CD4-positive, alpha-beta T cell treated with Interleukin-21 for 1 hour (primary cell): ENCODE measurements at regions not wholly inside any gene's neighbourhood (a gene's known extent, or its start where the extent isn't known, plus 50 kb on each side); places are given as distances from the start of the nearest gene placed in this dataset.
"Not testable (repeated sequence)": the region's sequence is repeated elsewhere in the genome, so short reads cannot be mapped to it uniquely, and the experiment has no call there.

Experiments
- DNase-seq: peaks from one replicate; pipeline ENCODE4 v3.0.0-alpha.2; 2020

GRCh38 chr15:95025924-95026728 lies 794.8 kb downstream of the MCTP2 start:
- DNase-seq, result peak; percentile 1

DNA sequence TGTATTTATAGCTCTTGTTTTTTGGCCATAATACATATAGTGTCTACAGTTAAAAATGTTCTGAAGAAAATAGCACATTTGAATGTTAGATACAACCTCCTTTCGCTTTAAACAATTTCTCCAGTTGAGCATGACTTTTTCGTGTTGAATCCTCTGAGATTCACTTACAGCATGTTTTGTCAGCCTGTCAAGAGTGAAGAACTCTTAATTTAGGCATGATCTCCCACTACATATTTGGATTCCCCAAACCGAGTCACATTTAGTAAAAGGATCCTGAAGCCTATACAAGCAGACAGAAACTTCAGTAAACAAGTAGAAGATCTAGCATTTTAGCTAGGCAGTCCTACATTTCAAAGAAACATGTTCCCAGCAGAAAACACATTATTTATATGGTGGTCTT lies 796.6 kb downstream of the MCTP2 start:
- no peak for DNase-seq

DNA sequence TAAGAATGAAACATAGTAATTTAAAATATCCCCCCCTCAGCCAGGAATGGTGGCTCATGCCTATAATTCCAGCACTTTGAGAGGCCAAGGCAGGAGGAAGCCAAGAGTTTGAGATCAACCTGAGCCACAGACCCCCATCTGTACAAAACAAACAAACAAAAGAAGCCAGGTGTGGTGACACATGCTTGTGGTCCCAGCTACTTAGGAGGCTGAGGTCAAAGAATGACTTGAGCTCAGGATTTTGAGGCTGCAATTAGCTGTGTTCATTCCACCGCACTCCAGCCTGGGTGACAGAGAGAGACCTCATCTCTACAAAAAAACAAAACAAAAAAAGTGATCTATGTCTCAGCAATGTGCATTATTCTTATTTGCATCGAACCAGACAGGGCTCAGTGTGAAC lies 800.8 kb downstream of the MCTP2 start:
- no peak for DNase-seq

- no peak for DNase-seq
Measured at GRCh38 chr15:95035106-95035505, 803.7 kb downstream of the MCTP2 start.

DNA sequence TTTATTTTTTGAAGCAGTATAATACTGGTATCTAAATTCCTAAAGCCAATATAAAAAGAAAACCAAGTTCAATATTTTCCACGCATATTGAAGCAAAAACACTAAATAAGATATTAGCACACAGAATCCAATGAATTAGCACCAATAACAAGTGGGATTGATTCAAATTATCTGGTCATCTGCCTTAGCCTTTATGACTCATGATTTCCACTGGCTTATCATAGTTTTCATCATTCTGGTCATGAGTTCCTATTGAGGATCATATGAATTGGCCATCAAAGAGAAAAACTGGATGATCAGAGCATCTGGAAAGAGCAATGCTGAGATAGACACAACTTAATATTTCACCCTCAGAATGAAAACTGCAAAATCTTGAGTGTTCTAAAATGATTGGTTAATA lies 809.9 kb downstream of the MCTP2 start:
- no peak for DNase-seq

DNA sequence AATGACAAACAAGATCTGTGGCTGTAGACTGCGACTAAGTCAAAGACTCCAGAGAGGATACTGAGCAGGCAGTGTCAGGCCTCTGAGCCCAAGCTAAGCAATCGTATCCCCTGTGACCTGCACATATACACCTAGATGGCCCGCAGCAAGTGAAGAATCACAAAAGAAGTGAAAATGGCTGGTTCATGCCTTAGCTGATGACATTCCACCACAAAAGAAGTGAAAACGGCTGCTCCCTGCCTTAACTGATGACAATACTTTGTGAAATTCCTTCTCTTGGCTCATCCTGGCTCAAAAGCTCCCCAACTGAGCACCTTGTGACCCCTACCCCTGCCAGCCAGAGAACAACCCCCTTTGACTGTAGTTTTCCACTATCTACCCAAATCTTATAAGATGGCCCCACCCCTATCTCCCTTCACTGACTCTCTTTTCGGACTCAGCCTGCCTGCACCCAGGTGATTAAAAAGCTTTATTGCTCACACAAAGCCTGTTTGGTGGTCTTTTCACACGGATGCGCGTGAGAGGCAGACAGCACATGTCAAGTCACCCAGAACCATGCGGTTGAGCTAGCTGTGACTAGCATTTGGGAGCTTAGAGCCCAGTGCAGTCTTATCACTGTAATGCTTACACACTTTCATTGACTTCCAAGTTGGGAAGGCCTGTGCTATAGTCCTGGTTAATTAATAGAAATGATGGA lies 812.0 kb downstream of the MCTP2 start:
- not testable (repeated sequence) for DNase-seq

GRCh38 chr15:95043933-95044313 lies 812.6 kb downstream of the MCTP2 start:
- DNase-seq, result no peak

DNA sequence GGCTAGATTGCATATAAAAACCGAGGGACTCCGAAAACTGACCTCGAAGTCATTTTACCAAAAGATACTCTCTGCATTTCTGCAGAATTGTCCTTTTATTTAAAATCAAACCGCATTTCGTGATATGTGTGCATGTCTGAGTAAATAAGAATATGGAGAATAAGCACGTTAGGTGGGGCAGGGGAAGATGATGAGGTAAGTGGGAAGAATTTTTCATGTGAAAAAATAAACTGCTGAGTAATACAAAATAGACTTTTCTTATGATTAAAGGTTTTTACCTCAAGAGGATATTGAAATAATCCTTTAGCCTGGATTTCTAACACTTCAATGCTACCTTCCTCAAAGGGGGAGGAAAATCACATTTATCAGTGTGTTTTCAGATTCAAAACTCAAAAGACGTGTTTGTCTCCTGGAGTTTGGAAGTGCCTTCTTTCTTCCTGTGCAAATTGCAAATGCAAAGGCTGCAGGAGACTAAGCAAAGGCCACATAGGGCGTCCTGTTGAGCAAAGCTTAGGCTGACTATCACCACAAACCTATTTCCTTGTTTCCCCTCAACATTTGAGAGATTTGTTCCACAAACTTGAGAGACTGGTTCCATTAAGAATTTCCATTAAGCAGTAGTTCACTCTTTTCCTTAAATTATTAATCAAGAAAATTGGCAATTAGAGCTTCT lies 813.5 kb downstream of the MCTP2 start:
- no peak for DNase-seq

DNA sequence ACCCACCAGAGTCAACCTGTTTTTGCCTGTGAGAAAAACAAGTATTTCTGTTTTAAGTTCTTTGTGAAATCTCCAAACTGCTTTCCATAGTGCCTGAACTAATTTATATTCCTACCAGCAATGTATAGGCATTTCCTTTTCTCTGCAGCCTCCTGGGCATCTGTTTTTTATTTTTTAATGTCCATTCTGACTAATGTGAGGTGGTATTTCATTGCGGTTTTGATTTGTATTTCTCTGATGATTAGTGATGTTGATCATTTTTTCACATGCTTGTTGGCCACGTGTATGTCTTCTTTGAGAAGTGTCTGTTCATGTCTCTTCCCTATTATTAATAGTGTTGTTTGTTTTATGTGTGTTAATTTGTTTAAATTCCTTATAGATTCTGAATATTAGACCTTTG lies 820.5 kb downstream of the MCTP2 start:
- no peak for DNase-seq

GRCh38 chr15:95059346-95059905 lies 828.1 kb downstream of the MCTP2 start:
- DNase-seq, result no peak

- no peak for DNase-seq
Measured at GRCh38 chr15:95068701-95069521, 837.5 kb downstream of the MCTP2 start.

DNA sequence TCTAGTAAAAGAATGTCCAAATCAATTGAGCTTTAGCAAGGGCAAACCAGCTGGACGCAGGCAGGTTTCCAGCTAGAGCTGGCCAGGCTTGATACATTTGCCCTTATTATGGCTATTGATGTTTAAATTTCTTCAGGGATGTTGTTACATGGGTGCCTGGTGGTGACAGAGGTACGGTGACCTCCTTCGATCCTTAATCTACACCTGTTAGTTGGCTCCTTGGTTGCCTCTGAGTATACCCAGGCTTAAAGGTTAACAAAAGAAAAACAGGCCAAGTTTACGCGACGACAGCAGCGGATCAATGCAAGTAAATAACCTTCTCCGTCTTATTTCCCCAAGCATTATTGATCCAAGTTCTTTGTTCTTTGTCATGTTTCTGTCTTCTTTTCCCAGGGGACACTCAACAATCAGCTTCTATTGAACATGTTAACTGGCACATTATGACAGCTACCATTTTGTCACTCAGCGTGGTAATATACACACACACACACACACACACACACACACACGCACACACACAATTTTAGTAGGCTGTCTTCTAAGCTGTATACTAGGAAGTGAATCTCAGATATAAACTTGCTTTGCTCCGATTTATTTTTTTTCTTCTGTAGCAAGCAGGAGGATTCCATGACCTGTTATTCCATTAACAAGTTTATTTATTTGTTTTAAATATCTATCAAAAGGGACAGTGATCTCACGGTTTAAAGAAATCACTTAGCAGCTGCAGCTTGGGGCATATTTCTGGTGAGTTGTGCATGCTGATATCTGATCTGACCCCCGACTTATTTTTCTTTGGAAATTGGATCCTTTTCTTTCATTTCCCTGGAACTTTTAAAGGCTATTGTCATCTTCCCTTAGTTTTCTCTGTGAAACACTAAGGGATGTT lies 844.7 kb downstream of the MCTP2 start:
- DNase-seq, result no peak

DNA sequence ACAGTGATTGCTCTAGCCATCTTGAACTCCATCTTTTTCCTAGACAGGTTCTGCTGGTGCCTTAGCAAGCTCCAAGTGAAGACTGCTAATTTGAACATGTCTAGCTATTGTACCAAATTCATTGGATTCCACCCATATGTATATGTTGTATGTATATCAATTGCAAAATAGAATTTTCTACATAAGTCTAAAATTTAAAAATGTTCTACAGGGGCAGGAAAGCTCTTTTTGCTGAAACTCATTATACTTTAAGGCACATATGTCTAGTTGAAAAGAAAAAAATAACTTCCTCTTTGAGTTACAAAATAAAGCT lies 845.3 kb downstream of the MCTP2 start:
- DNase-seq, result no peak

DNA sequence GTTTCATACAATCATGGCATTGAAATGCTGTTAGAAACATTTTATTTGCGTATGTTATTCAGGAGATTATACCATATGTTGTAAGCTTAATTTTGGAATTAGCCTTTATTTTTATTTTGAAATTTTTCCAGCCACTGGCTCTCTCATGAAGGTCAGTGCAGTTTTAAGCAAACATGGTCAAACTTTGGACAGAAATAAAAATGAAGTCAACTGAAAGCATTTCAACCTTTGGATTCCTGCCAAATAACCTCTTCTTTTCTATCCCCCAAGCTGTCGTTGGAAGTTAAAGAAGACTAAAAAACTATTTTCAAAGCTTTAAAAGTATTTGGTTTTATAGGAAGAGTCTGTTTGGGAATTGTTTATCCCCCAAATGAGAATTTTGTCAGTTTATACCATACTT lies 846.6 kb downstream of the MCTP2 start:
- DNase-seq, result no peak

DNA sequence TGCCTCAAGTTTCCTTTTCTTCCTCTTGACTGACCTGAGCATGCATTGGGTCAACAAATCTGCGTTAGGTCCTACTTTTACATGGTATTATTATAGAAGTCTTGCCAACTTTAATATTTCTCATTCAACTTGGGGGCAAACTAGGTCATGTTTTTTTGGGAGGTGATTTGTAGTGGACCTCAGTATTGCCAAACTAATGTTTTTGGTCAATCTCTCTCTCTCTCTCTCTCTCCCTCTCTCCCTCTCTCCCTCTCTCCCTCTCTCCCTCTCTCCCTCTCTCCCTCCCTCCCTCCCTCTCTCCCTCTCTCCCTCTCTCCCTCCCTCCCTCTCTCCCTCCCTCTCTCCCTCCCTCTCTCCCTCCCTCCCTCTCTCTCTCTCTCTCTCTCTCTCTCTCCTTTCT lies 848.9 kb downstream of the MCTP2 start:
- DNase-seq, result not testable (repeated sequence)

- no peak for DNase-seq
Measured at GRCh38 chr15:95085056-95085455, 853.7 kb downstream of the MCTP2 start.

GRCh38 chr15:95086531-95087252 lies 855.3 kb downstream of the MCTP2 start:
- no peak for DNase-seq

GRCh38 chr15:95087253-95087609 lies 855.9 kb downstream of the MCTP2 start:
- no peak for DNase-seq

DNA sequence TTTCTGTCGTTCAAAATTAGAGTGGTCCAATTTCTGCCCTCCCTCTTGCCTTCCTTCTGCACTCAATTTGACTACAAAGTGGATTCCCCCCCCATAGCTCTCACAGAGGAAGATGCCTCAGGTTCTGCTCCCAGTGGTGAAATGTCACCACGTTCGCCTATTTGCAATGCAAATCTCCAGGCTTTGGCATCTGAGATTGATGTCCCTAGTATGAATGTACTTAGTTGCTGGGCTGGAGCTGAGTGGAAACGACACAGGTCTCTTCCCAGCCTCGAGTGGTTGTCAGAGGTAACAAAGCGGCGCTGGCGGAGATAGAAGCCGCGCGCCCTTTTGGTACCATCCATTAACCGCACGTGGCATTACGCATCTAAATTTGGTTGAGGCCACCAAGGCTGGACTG lies 860.1 kb downstream of the MCTP2 start:
- DNase-seq, result no peak

DNA sequence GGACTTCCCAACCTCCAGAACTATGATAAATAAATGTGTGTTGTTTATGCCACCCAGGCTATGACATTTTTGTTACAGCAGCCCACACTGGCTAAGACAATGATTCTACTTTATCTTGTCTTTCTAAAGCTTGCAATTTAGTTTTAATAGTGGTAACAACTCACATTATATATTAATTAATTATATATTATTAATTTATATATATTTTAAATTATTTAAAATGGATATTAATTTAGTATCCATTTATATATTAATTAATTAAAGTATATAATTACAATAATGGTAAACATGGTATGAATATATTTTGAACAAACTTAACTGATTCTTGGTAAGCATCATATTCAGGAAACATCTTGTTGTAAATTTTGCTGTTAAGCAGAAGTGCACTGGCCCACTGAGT lies 863.9 kb downstream of the MCTP2 start:
- no peak for DNase-seq

DNA sequence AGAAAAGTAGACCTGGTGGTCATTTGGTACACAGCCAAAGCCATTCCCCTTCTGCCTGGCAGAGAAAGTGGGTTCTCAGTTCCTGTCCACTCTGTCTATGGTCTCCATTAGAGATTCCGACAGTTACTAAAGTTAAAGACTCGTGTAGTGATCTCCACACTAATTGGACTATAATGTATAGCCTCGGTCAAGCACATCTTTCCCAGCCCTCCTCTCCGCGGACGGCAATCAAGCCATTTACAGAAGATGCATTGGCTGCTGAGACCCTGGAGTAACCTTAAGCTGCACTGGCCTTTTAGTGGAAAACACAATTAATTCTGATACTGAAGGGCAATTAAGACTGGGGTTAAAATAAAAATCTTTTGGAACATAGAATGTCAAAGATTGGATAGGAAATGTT lies 865.3 kb downstream of the MCTP2 start:
- DNase-seq, result no peak
